ENCODE measurements at regions not wholly inside any gene's neighbourhood (a gene's known extent, or its start where the extent isn't known, plus 50 kb on each side); places are given as distances from the start of the nearest gene placed in this dataset.

DNA sequence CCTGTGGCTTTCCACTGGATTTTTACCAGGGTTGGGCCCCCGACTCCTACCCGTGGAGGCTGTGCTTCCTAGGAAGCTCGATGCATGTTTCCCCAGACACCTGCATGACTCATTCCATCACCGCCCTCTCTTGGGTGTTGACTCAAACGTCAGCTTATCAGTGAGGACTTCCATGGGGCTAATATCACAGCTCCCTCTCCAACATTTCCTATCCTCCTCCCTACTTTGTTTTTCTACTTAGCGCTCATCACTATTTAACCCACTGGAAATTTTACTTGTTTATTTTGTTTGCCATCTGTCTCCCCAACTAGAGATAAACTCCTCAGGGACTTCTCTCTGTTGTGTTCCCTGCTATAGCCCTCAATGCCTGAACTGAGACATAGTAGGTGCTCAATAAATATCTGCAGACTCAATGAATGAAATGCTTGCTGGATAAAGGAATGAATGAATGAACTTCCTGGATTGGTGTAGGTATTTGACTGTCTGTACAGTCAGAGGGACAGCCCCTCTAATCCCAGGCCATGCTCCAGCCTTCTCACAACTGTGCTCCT, 55.9 kb upstream of the EPCAM start:
- TF ChIP-seq CTCF (IDR thresholded peaks at IDR 0.05) (no peak), TCF7L2 (IDR thresholded peaks at IDR 0.05; ENCODE audit: low read depth, low read length) (no peak), POLR2AphosphoS5 (IDR thresholded peaks at IDR 0.05; ENCODE audit: low read depth, low read length) (no peak), SIN3A (IDR thresholded peaks at IDR 0.05; ENCODE audit: borderline replicate concordance, insufficient read depth, low read depth, low read length) (no peak)
- TF ChIP-seq, protein P1, sequence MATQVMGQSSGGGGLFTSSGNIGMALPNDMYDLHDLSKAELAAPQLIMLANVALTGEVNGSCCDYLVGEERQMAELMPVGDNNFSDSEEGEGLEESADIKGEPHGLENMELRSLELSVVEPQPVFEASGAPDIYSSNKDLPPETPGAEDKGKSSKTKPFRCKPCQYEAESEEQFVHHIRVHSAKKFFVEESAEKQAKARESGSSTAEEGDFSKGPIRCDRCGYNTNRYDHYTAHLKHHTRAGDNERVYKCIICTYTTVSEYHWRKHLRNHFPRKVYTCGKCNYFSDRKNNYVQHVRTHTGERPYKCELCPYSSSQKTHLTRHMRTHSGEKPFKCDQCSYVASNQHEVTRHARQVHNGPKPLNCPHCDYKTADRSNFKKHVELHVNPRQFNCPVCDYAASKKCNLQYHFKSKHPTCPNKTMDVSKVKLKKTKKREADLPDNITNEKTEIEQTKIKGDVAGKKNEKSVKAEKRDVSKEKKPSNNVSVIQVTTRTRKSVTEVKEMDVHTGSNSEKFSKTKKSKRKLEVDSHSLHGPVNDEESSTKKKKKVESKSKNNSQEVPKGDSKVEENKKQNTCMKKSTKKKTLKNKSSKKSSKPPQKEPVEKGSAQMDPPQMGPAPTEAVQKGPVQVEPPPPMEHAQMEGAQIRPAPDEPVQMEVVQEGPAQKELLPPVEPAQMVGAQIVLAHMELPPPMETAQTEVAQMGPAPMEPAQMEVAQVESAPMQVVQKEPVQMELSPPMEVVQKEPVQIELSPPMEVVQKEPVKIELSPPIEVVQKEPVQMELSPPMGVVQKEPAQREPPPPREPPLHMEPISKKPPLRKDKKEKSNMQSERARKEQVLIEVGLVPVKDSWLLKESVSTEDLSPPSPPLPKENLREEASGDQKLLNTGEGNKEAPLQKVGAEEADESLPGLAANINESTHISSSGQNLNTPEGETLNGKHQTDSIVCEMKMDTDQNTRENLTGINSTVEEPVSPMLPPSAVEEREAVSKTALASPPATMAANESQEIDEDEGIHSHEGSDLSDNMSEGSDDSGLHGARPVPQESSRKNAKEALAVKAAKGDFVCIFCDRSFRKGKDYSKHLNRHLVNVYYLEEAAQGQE (IDR thresholded peaks at IDR 0.05; ENCODE audit: insufficient read depth in 1 of 2, low read depth in 2 of 2, low read length in 1 of 2): no peak
- Histone ChIP-seq H3K27me3 (ENCODE audit: control insufficient read depth, insufficient read depth, low read length) (no peaks in the 10 kb centered on the region), H3K27ac (ENCODE audit: low read length) (no peak overlapping the region), H3K36me3 (ENCODE audit: control insufficient read depth, insufficient read depth, low read length) (no peaks in the 10 kb centered on the region), H3K4me1 (ENCODE audit: control insufficient read depth, insufficient read depth, low read length) (peaks cover 2% of the 10 kb centered on the region; the same call in 1 of the 2 replicates), H3K9me3 (ENCODE audit: control insufficient read depth, insufficient read depth, low read depth, low read length) (no peaks in the 10 kb centered on the region), H3K4me3 (ENCODE audit: low read depth in 2 of 2, low read length in 2 of 2) (no peak overlapping the region)
- no peak for DNase-seq (ENCODE audit: low read depth, low spot score)
- no TSS peak for BruUV-seq (replicated peaks)
- ATAC-seq: no peak
- CTCF ChIA-PET: no interaction called here
- in situ Hi-C loops (cut with HindIII; ENCODE audit: low pct_unique_long_range_greater_than_20kb, low sequenced_read_pairs): no loop called here
- POLR2A ChIA-PET: no interaction called here
- intact Hi-C loops (cut with micrococcal nuclease; ENCODE audit: unreplicated experiment): no loop called here

DNA sequence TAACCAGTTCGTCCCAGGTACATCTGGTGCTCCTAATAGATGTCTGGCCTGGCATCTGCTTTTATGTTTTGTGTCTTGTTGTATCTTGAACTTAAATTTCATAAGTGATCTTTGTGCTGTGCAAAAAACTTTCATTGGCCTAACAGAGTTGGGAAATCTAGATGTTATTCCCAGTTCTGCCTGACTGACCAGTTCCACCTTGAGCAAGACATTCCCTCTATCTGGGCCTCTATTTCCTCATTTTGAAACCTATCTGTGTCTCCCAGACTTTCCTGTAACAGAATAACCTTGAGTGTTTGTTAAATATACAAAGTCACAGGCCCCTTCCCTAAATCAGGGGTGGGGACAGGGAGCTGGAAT, 56.6 kb upstream of the EPCAM start:
- BruUV-seq (replicated peaks): no TSS peak
- TF ChIP-seq POLR2AphosphoS5 (IDR thresholded peaks at IDR 0.05; ENCODE audit: low read depth, low read length) (no peak), CTCF (IDR thresholded peaks at IDR 0.05) (no peak), TCF7L2 (IDR thresholded peaks at IDR 0.05; ENCODE audit: low read depth, low read length) (no peak), SIN3A (IDR thresholded peaks at IDR 0.05; ENCODE audit: borderline replicate concordance, insufficient read depth, low read depth, low read length) (no peak)
- TF ChIP-seq, protein P1 (IDR thresholded peaks at IDR 0.05; ENCODE audit: insufficient read depth in 1 of 2, low read depth in 2 of 2, low read length in 1 of 2): no peak
- no peaks in the 10 kb centered on the region for H3K36me3 ChIP-seq (ENCODE audit: control insufficient read depth, insufficient read depth, low read length)
- ATAC-seq: no peak
- ChIA-PET POLR2A (no interaction called here), CTCF (no interaction called here)
- H3K4me1 ChIP-seq (ENCODE audit: control insufficient read depth, insufficient read depth, low read length): peaks cover 2% of the 10 kb centered on the region; the same call in 1 of the 2 replicates
- no peaks in the 10 kb centered on the region for H3K27me3 ChIP-seq (ENCODE audit: control insufficient read depth, insufficient read depth, low read length)
- no peak overlapping the region for H3K4me3 ChIP-seq (ENCODE audit: low read depth in 2 of 2, low read length in 2 of 2)
- no peaks in the 10 kb centered on the region for H3K9me3 ChIP-seq (ENCODE audit: control insufficient read depth, insufficient read depth, low read depth, low read length)
- H3K27ac ChIP-seq (ENCODE audit: low read length): no peak overlapping the region
- in situ Hi-C loops (cut with HindIII; ENCODE audit: low pct_unique_long_range_greater_than_20kb, low sequenced_read_pairs) (no loop called here), intact Hi-C loops (cut with micrococcal nuclease; ENCODE audit: unreplicated experiment) (no loop called here)
- no peak for DNase-seq (ENCODE audit: low read depth, low spot score)

Data from Panc1 (cell line).